Activated CD4-positive, alpha-beta T cell treated with anti-CD3 and anti-CD28 coated beads for 36 hours (primary cell): ENCODE measurements at regions not wholly inside any gene's neighbourhood (a gene's known extent, or its start where the extent isn't known, plus 50 kb on each side); places are given as distances from the start of the nearest gene placed in this dataset.

ENCODE experiments used
- ATAC-seq: fragments of 200-7000 bp; cut with Tn5 transposase; one replicate; pipeline ENCODE4 v1.10.0; 2021; ENCODE audit warnings: mild to moderate bottlenecking, moderate library complexity
- CTCF ChIA-PET: fragments of 350-600 bp; sonication (Branson Sonifier 250); formaldehyde crosslinking; loops from one replicate; lab custom pipeline; 2021; ENCODE audit warnings: antibody characterized with exemption; lab: Charles Lee
- POLR2A ChIA-PET: fragments of 350-600 bp; sonication (Branson Sonifier 250); formaldehyde crosslinking; loops from one replicate; lab custom pipeline; 2021; ENCODE audit warnings: antibody characterized with exemption, inconsistent platforms; lab: Charles Lee
- DNase-seq: peaks from one replicate; pipeline ENCODE4 v3.0.0-alpha.2; 2020
- H3K27ac Mint-ChIP-seq: one replicate; pipeline ENCODE4 v1.8.0; 2021; ENCODE audit warnings: mixed read lengths
- H3K27me3 Mint-ChIP-seq: one replicate; pipeline ENCODE4 v1.8.0; 2021; ENCODE audit warnings: mixed read lengths
- H3K36me3 Mint-ChIP-seq: one replicate; pipeline ENCODE4 v1.8.0; 2021; ENCODE audit warnings: low read depth, mixed read lengths
- H3K4me1 Mint-ChIP-seq: one replicate; pipeline ENCODE4 v1.8.0; 2021; ENCODE audit warnings: mixed read lengths
- H3K4me3 Mint-ChIP-seq: one replicate; pipeline ENCODE4 v1.8.0; 2021; ENCODE audit warnings: mild to moderate bottlenecking, moderate library complexity, mixed read lengths
- H3K9me3 Mint-ChIP-seq: one replicate; pipeline ENCODE4 v1.8.0; 2021; ENCODE audit warnings: low read depth, mixed read lengths
- intact Hi-C, 2 experiments: fragments of 100-400 bp; cut with DNase I in 1 of 2; cut with micrococcal nuclease in 1 of 2; formaldehyde crosslinking; loops; one replicate each; pipeline versions ENCODE4 v1.14.2 to v1.15.1; 2022 to 2024; cut with DNase I, micrococcal nuclease

- Mint-ChIP-seq H3K9me3 (no peaks in the 10 kb centered on the region), H3K4me3 (no peak overlapping the region), H3K27me3 (no peaks in the 10 kb centered on the region), H3K36me3 (no peaks in the 10 kb centered on the region), H3K27ac (no peak overlapping the region), H3K4me1 (peaks cover 2% of the 10 kb centered on the region)
- DNase-seq (peak; percentile 43), ATAC-seq (peak; percentile 68)
- ChIA-PET POLR2A (no interaction called here), CTCF (interaction anchor here (0.6 to 1.7 kb wide), 2 partner anchors 27 to 225 kb away, joined by 3 to 4 read pairs; no protein-coding TSS in a partner anchor)
- intact Hi-C loops, result loop anchor here in 1 of 2 experiments (5.0 kb wide), 1 partner anchor 49 kb away; no protein-coding TSS in a partner anchor
These were observed 192.5 kb upstream of the PRSS1 start for GRCh38 chr7:142556740-142557139.

- DNase-seq, result no peak
- H3K9me3 Mint-ChIP-seq, result no peaks in the 10 kb centered on the region
- no peak overlapping the region for H3K27ac Mint-ChIP-seq
- no peak overlapping the region for H3K4me3 Mint-ChIP-seq
- CTCF ChIA-PET, result interaction anchor here (0.7 to 1.8 kb wide), 8 partner anchors 8 to 336 kb away, joined by 3 to 7 read pairs (median 4); no protein-coding TSS in a partner anchor
- H3K27me3 Mint-ChIP-seq, result no peaks in the 10 kb centered on the region
- ATAC-seq, result no peak
- POLR2A ChIA-PET, result interaction anchor here (0.7 kb wide), 1 partner anchor 141 kb away, joined by 3 read pairs; no protein-coding TSS in a partner anchor
- no peaks in the 10 kb centered on the region for H3K36me3 Mint-ChIP-seq
- intact Hi-C loops, result loop anchor here in 1 of 2 experiments (5.0 kb wide), 1 partner anchor 48 kb away; no protein-coding TSS in a partner anchor
- peaks cover 2% of the 10 kb centered on the region for H3K4me1 Mint-ChIP-seq
These were observed 194.4 kb upstream of the PRSS1 start for GRCh38 chr7:142554560-142555532.

- no peak overlapping the region for H3K27ac Mint-ChIP-seq
- ChIA-PET POLR2A (no interaction called here), CTCF (interaction anchor here (0.5 to 1.3 kb wide), 2 partner anchors 19 to 45 kb away, joined by 3 to 5 read pairs; no protein-coding TSS in a partner anchor)
- peaks cover 5% of the 10 kb centered on the region for H3K4me1 Mint-ChIP-seq
- H3K27me3 Mint-ChIP-seq, result no peaks in the 10 kb centered on the region
- H3K9me3 Mint-ChIP-seq, result no peaks in the 10 kb centered on the region
- ATAC-seq, result no peak
- DNase-seq, result no peak
- intact Hi-C loops, result no loop called here
- no peak overlapping the region for H3K4me3 Mint-ChIP-seq
- H3K36me3 Mint-ChIP-seq, result no peaks in the 10 kb centered on the region
These were observed 196.1 kb upstream of the PRSS1 start for GRCh38 chr7:142553216-142553615.

- Mint-ChIP-seq H3K27me3 (no peaks in the 10 kb centered on the region), H3K36me3 (no peaks in the 10 kb centered on the region), H3K4me1 (peaks cover 3% of the 10 kb centered on the region), H3K4me3 (no peak overlapping the region), H3K27ac (no peak overlapping the region), H3K9me3 (no peaks in the 10 kb centered on the region)
- DNase-seq (no peak), ATAC-seq (no peak)
- ChIA-PET CTCF (no interaction called here), POLR2A (no interaction called here)
- intact Hi-C loops, result no loop called here
These were observed 200.3 kb upstream of the PRSS1 start for GRCh38 chr7:142548978-142549377.

- no peaks in the 10 kb centered on the region for H3K9me3 Mint-ChIP-seq
- H3K4me3 Mint-ChIP-seq, result no peak overlapping the region
- DNase-seq (no peak), ATAC-seq (no peak)
- no peak overlapping the region for H3K27ac Mint-ChIP-seq
- intact Hi-C loops, result no loop called here
- H3K4me1 Mint-ChIP-seq, result peaks cover 4% of the 10 kb centered on the region
- ChIA-PET CTCF (interaction anchor here (0.6 to 1.4 kb wide), 6 partner anchors 9 to 464 kb away, joined by 3 to 8 read pairs (median 4); no protein-coding TSS in a partner anchor), POLR2A (no interaction called here)
- H3K27me3 Mint-ChIP-seq, result no peaks in the 10 kb centered on the region
- no peaks in the 10 kb centered on the region for H3K36me3 Mint-ChIP-seq
These were observed 202.8 kb upstream of the PRSS1 start for GRCh38 chr7:142546452-142546851.

- intact Hi-C loops, result no loop called here
- no peaks in the 10 kb centered on the region for H3K9me3 Mint-ChIP-seq
These were observed 206.3 kb upstream of the PRSS1 start for GRCh38 chr7:142542942-142543341.

GRCh38 chr7:142542105-142542504, 207.2 kb upstream of the PRSS1 start:
- no peaks in the 10 kb centered on the region for H3K36me3 Mint-ChIP-seq
- no peak overlapping the region for H3K27ac Mint-ChIP-seq
- DNase-seq, result no peak
- no peaks in the 10 kb centered on the region for H3K27me3 Mint-ChIP-seq
- CTCF ChIA-PET, result interaction anchor here (0.6 kb wide), 1 partner anchor 46 kb away, joined by 3 read pairs; no protein-coding TSS in a partner anchor
- ATAC-seq, result no peak
- H3K9me3 Mint-ChIP-seq, result no peaks in the 10 kb centered on the region
- POLR2A ChIA-PET, result no interaction called here
- H3K4me3 Mint-ChIP-seq, result no peak overlapping the region
- intact Hi-C loops, result no loop called here
- peaks cover 22% of the 10 kb centered on the region for H3K4me1 Mint-ChIP-seq

More at GRCh38 chr7:142542942-142543341, 206.3 kb upstream of the PRSS1 start:
- peaks cover 22% of the 10 kb centered on the region for H3K4me1 Mint-ChIP-seq
- H3K36me3 Mint-ChIP-seq, result no peaks in the 10 kb centered on the region
- no peaks in the 10 kb centered on the region for H3K27me3 Mint-ChIP-seq
- ATAC-seq, result no peak
- ChIA-PET CTCF (interaction anchor here (1.5 kb wide), 1 partner anchor 15 kb away, joined by 6 read pairs; no protein-coding TSS in a partner anchor), POLR2A (no interaction called here)
- H3K27ac Mint-ChIP-seq, result no peak overlapping the region
- no peak overlapping the region for H3K4me3 Mint-ChIP-seq
- no peak for DNase-seq

GRCh38 chr7:142540371-142540770, 208.9 kb upstream of the PRSS1 start:
- Mint-ChIP-seq H3K9me3 (no peaks in the 10 kb centered on the region), H3K27ac (peak overlapping the region; percentile 72), H3K36me3 (no peaks in the 10 kb centered on the region), H3K4me3 (no peak overlapping the region), H3K27me3 (no peaks in the 10 kb centered on the region), H3K4me1 (peaks cover 30% of the 10 kb centered on the region)
- intact Hi-C loops, result no loop called here
- DNase-seq, result no peak
- peak; percentile 33 for ATAC-seq
- CTCF ChIA-PET, result interaction anchor here (0.6 to 1.3 kb wide), 4 partner anchors 18 to 443 kb away, joined by 3 to 5 read pairs (median 4); no protein-coding TSS in a partner anchor
- POLR2A ChIA-PET, result interaction anchor here (1.0 kb wide), 1 partner anchor 268 kb away, joined by 4 read pairs; no protein-coding TSS in a partner anchor

GRCh38 chr7:142539901-142540300, 209.4 kb upstream of the PRSS1 start:
- Mint-ChIP-seq H3K4me3 (no peak overlapping the region), H3K4me1 (peaks cover 35% of the 10 kb centered on the region), H3K27me3 (no peaks in the 10 kb centered on the region), H3K36me3 (no peaks in the 10 kb centered on the region), H3K27ac (peak overlapping the region; percentile 72), H3K9me3 (no peaks in the 10 kb centered on the region)
- ChIA-PET CTCF (interaction anchor here (0.6 kb wide), 2 partner anchors 42 to 154 kb away, joined by 3 read pairs; no protein-coding TSS in a partner anchor), POLR2A (interaction anchor here (1.0 kb wide), 1 partner anchor 269 kb away, joined by 4 read pairs; no protein-coding TSS in a partner anchor)
- DNase-seq (no peak), ATAC-seq (peak; percentile 30)
- intact Hi-C loops, result loop anchor here (5.0 to 10.0 kb wide), 6 partner anchors 42 to 675 kb away; no protein-coding TSS in a partner anchor

GRCh38 chr7:142537760-142538159, 211.5 kb upstream of the PRSS1 start:
- no peak overlapping the region for H3K4me3 Mint-ChIP-seq
- ChIA-PET POLR2A (no interaction called here), CTCF (interaction anchor here (0.6 to 1.1 kb wide), 6 partner anchors 17 to 464 kb away, joined by 3 read pairs; no protein-coding TSS in a partner anchor)

More at GRCh38 chr7:142537760-142538159, 211.5 kb upstream of the PRSS1 start:
- intact Hi-C loops, result loop anchor here (5.0 to 10.0 kb wide), 6 partner anchors 45 to 677 kb away; no protein-coding TSS in a partner anchor
- no peaks in the 10 kb centered on the region for H3K27me3 Mint-ChIP-seq
- ATAC-seq (no peak), DNase-seq (no peak)
- H3K27ac Mint-ChIP-seq, result no peak overlapping the region
- H3K36me3 Mint-ChIP-seq, result no peaks in the 10 kb centered on the region
- H3K9me3 Mint-ChIP-seq, result no peaks in the 10 kb centered on the region
- H3K4me1 Mint-ChIP-seq, result peaks cover 35% of the 10 kb centered on the region
